Left cardiac atrium (tissue), 4 donors: ENCODE measurements at regions not wholly inside any gene's neighbourhood (a gene's known extent, or its start where the extent isn't known, plus 50 kb on each side); places are given as distances from the start of the nearest gene placed in this dataset.
A peak's percentile ranks its signal among the peaks of the same experiment; 100 is the strongest.
"Not testable (repeated sequence)": the region's sequence is repeated elsewhere in the genome, so short reads cannot be mapped to it uniquely, and the experiment has no call there.

Experiments used
- ATAC-seq, 2 donors: fragments of 200-7000 bp; cut with Tn5 transposase; one replicate each; pipeline ENCODE4 v1.9.1; 2020; ENCODE audit warnings: mild to moderate bottlenecking in 2 of 2, moderate library complexity in 2 of 2
- DNase-seq: peaks from one replicate; pipeline ENCODE4 v3.0.0-alpha.2; 2020
- intact Hi-C, 2 donors: fragments of 100-400 bp; cut with DNase I; formaldehyde crosslinking; loops; one replicate each; pipeline versions ENCODE4 v1.14.1 to v1.15.1; 2022 to 2023
- donor health status: DM: no; HTN: yes; CAD: no.
- donor health status: DM: no; HTN: yes; CAD: no; lungs with severe emphysema.
- donor health status: DM: yes; HTN: yes; CAD: no.
- donor health status: Dilated cardiomyopathy.

DNA sequence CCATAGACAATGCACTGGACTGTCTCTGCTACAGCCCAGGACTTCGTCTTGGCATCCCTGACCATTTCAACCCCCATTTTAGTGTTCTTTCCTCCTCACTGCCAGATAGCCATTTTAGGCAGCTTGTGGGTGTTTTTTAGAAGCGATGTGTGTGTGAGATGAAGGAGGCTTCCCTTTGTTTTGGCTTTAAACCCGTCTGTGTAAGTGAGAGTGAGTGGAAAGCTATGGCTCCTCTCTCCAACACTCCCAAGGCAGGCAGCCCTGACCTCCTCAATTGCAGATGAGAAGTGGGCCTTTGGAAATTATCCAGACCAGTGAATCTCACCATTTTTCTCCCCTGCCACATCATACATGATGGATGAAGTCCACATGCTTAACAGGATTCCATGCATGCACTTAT, 70.3 kb upstream of the PGBD5 start:
- intact Hi-C loops, result no loop called here
- ATAC-seq, result no peak
- no peak for DNase-seq

DNA sequence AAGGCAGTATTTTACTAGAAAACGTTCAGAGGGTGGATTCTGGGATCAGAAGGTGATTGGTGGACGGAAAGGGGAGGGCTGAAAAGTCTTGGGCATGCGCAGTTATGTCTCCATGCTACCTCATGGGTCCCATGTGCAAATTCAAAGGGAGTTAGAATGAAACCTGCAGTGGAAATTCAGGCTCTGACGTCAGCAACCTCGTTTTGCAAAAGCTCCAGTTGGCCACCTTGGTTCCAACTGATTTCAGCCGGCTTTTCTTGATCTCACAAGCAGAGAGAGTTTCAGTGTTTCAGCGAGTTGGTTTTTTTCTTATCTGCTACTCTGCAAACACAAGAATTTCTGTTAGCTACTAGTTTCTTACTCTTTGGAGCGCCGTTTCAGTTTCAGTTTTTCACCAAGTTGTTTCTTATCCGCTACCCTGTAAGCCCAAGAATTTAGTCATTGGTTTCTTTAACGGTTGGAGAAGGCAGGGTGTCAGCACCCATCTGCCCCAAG, 69.8 kb upstream of the PGBD5 start:
- DNase-seq (no peak), ATAC-seq (peak; percentile 54 to 72)
- intact Hi-C loops, result no loop called here

DNA sequence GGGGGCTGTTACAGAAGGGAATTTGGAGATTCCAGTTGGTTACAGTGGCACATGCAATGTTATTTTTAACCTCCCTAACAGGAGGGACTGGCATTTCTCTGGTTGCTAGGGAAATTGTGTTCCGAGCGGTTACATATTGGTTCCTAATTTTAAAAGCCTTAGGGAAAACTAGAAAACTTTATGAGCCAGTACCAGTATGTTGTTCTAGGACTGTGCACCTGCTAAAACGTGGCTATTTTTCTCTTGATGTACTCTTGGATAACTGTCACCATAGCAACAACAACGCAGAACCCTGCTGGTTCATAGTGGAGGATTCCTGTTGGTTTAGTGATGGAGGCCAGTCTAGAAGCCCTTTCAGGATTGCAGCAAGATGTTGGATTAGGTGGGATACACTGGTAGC, 68.9 kb upstream of the PGBD5 start:
- DNase-seq (no peak), ATAC-seq (no peak)
- intact Hi-C loops, result no loop called here

DNA sequence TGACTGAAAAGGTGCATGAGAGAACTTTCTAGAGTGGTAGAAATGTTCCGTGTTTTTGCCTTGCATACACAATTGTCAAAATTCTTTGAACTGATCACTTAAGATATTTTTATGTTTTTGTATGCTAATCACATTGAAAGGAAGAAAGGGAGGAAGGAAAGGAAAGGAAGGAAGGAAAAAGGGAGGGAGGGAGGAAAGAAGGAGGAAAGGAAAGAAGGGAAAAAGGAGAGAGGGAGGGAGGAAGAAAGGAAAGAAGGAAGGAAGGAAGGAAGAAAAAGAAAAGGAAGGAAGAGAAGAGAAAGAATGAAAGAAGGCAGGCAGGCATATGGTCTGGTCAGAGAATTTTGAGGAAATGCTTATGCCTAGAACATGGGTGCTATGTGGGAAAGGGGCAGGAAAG, 68.4 kb upstream of the PGBD5 start:
- no peak for ATAC-seq
- DNase-seq, result no peak
- intact Hi-C loops, result no loop called here

DNA sequence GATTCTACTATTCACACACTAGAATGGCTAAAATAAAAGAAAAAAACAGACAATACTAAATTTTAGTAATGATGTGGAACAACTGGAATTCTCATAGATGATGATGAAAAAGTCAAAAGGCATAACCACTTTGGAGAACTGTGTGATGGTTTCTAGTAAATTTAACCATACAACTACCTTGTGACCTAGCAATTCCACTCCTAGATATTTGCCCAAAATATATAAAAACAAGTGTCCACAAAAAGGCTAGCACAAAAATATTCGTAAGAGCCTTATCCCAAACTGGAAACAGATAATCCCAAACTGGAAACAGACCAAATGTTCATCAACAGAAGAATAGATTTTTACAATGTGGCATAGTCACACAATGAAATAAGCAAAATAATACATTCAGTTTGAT, 67.9 kb upstream of the PGBD5 start:
- DNase-seq (no peak), ATAC-seq (no peak)
- intact Hi-C loops, result no loop called here

DNA sequence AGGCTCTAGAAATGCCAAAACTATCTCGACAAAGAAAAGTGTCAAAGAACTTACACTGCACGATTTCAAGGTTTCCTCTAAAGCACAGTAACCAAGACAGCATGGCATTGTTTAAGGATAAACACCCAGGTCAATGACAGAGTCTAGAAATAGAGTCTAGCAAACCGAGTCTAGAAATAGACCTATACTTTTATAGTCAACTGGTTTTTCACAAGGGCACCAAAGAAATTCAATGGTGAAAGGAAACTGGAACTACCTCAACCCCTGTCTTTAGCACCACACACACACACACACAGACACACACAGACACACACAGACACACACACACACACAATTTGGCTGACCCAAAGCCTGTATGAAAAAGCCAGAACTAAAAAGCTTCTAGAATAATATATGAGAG, 67.1 kb upstream of the PGBD5 start:
- DNase-seq (no peak), ATAC-seq (peak; percentile 25 to 34)
- intact Hi-C loops, result no loop called here

DNA sequence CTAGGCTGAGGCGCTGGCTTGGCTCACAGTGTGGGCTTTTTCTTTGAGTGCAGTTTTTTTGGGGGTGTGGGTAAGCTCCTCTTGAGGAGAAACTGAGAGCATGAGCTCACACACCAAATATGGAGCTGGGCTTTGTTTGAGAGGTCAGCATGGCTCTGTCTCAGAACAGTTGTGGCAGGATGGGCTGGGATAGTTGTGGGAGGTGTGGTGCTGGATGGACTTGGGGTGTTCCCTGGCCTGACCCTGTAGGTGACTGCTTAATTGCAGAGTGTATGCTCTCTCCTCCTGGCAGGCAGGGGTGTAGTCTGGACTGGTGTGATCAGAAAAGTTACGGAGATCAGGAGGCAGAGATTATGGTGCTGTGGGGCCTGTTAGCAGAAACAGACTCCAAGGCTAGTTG, 64.3 kb upstream of the PGBD5 start:
- ATAC-seq (no peak), DNase-seq (no peak)

DNA sequence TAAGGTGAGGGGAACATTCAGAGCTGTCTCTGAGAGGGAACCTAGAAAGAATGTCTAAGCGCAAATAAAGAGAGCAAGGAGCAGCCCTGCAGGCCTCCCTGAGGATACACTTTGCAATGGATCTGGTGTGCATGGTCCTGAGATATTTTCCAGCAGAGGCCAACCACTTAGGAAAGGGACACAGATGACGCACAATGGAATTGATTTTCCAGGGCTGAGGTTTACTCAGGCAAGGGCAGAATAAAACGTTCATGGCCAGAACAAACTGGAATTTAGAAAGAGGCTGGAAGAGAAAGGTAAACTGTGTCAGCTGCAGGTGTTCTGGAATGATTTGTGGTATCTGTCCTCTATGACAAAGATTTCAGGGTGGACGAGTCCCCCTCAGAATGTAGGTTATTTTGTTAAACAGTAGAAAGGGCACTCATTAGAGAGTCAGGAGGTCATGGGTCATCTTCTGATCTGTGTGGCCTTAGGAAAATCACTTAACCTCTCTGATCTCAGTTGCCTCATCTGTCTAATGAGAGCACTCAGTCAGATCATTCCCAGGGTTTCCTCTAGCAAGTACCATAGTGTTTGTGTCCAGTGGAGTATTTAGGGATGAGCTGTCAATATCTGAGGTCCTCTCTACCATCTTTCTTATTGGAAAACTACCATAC, 61.8 kb upstream of the PGBD5 start:
- no peak for ATAC-seq
- intact Hi-C loops, result no loop called here
- DNase-seq, result no peak

More for the DNA sequence above, 64.3 kb upstream of the PGBD5 start:
- intact Hi-C loops, result no loop called here

DNA sequence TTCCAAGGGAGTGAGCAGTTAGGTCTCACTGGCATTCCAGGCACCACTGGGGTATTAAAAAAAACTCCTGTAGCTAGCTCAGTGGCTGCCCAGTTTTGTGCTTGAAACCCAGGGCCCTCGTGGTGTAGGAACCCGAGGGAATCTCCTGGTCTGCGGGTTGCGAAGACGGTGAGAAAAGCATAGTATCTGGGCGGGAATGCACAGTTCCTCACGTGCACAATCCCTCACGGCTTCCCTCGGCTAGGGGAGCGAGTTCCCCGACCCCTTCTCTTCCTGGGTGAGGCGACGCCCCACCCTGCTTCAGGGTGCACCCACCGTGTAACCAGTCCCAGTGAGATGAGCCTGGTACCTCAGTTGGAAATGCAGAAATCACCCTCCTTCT, 50.5 kb upstream of the PGBD5 start:
- ATAC-seq, result no peak
- intact Hi-C loops, result no loop called here
- no peak for DNase-seq

DNA sequence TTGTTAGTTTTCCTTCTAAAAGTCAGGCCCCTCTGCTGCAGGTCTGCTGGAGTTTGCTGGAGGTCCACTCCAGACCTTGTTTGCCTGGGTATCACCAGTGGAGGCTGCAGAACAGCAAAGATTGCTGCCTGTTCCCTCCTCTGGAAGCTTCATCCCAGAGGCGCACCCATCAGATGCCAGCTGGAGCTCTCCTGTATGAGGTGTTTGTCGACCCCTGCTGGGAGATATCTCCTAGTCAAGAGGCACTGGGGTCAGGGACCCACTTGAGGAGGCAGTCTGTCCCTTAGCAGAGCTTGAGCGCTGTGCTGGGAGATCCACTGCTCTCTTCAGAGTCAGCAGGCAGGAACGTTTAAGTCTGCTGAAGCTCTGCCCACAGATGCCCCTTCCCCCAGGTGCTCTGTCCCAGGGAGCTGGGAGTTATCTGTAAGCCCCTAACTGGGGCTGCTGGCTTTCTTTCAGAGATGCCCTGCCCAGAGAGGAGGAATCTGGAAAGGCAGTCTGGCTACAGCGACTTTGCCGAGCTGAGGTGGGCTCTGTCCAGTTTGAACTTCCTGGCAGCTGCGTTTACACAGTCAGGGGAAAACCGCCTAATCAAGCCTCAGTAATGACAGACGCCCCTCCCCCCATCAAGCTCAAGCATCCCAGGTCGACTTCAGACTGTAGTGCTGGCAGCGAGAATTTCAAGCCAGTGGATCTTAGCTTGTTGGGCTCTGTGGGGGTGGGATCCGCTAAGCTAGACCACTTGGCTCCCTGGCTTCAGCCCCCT, 49.9 kb upstream of the PGBD5 start:
- intact Hi-C loops, DNase-seq, ATAC-seq: not testable (repeated sequence)
